Right lobe of liver (tissue), 4 donors: ENCODE measurements at regions not wholly inside any gene's neighbourhood (a gene's known extent, or its start where the extent isn't known, plus 50 kb on each side); places are given as distances from the start of the nearest gene placed in this dataset.

Source experiments
- POLR2A ChIP-seq: fragments of 450-650 bp; IDR thresholded peaks from one replicate; pipeline ENCODE4 v1.6.1; 2017; ENCODE audit warnings: antibody characterized with exemption, mild to moderate bottlenecking
- TF ChIP-seq, protein P1 (sequence below), 4 donors: fragments of 200-600 bp in 3 of 4; fragments of 450-650 bp in 1 of 4; IDR thresholded peaks; one replicate each; pipeline versions ENCODE4 v1.5.1 to v1.8.0; 2016 to 2022; ENCODE audit warnings: antibody characterized with exemption in 4 of 4, mild to moderate bottlenecking in 2 of 4
- donor health status: DM: no; HTN: no; CAD: no.
- donor health status: DM: no; HTN: no; CAD: no.
- donor health status: DM: no; HTN: yes; CAD: no.

GRCh38 chr5:118698774-118699173 is 289.6 kb downstream of the DTWD2 start:
- TF ChIP-seq, protein P1, sequence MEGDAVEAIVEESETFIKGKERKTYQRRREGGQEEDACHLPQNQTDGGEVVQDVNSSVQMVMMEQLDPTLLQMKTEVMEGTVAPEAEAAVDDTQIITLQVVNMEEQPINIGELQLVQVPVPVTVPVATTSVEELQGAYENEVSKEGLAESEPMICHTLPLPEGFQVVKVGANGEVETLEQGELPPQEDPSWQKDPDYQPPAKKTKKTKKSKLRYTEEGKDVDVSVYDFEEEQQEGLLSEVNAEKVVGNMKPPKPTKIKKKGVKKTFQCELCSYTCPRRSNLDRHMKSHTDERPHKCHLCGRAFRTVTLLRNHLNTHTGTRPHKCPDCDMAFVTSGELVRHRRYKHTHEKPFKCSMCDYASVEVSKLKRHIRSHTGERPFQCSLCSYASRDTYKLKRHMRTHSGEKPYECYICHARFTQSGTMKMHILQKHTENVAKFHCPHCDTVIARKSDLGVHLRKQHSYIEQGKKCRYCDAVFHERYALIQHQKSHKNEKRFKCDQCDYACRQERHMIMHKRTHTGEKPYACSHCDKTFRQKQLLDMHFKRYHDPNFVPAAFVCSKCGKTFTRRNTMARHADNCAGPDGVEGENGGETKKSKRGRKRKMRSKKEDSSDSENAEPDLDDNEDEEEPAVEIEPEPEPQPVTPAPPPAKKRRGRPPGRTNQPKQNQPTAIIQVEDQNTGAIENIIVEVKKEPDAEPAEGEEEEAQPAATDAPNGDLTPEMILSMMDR (IDR thresholded peaks at IDR 0.05): no peak
- no peak for TF ChIP-seq POLR2A
